ENCODE measurements at regions not wholly inside any gene's neighbourhood (a gene's known extent, or its start where the extent isn't known, plus 50 kb on each side); places are given as distances from the start of the nearest gene placed in this dataset.

DNA sequence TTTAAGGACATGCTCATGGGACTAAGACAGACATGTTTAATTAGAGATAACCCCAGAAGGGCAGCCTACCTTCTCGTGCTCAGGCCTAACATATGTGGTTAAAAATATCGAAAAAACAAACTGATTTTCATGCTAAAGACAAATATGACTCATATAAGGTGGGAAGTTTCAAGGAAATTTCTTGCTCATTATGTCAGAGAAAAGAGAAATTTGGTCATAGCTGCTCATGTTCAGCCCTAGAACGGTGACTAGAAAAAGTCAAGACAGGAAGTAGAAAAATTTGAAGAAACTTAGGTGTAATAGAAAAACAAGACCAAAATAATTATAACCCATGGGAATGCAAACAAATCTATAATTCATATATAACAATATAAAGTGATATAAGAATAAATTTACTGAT, 120.6 kb downstream of the PRDM9 start:
- Histone ChIP-seq H3K4me3 (ENCODE audit: low read length) (no peak overlapping the region), H3K79me2 (ENCODE audit: low read length) (no peaks in the 10 kb centered on the region), H3F3A (ENCODE audit: insufficient read depth, low read length) (no peaks in the 10 kb centered on the region), H3K4me2 (ENCODE audit: low read depth, low read length) (no peak overlapping the region), H3K9me2 (replicated peaks; ENCODE audit: insufficient read depth, low read length) (no peaks in the 10 kb centered on the region), H3K27me3 (replicated peaks; ENCODE audit: insufficient read depth, low read length) (no peaks in the 10 kb centered on the region), H3K9ac (ENCODE audit: low read length) (no peak overlapping the region), H3K36me3 (replicated peaks; ENCODE audit: insufficient read depth, low read length) (no peaks in the 10 kb centered on the region; the same call in 1 of the 2 replicates), H3K9me3 (replicated peaks; ENCODE audit: insufficient read depth, low read length) (no peaks in the 10 kb centered on the region), H3K4me1 (ENCODE audit: low read length) (no peaks in the 10 kb centered on the region), H3K27ac (ENCODE audit: low read length) (no peak overlapping the region), H2AFZ (ENCODE audit: low read length) (no peak overlapping the region), H4K20me1 (ENCODE audit: insufficient read depth, low read length) (no peaks in the 10 kb centered on the region)
- TF ChIP-seq EZH2 (optimal IDR thresholded peaks at IDR 0.05; ENCODE audit: low read depth, low read length) (no peak), EZH2phosphoT487 (IDR thresholded peaks at IDR 0.05; ENCODE audit: low read length) (no peak)
- TF ChIP-seq, protein P1, sequence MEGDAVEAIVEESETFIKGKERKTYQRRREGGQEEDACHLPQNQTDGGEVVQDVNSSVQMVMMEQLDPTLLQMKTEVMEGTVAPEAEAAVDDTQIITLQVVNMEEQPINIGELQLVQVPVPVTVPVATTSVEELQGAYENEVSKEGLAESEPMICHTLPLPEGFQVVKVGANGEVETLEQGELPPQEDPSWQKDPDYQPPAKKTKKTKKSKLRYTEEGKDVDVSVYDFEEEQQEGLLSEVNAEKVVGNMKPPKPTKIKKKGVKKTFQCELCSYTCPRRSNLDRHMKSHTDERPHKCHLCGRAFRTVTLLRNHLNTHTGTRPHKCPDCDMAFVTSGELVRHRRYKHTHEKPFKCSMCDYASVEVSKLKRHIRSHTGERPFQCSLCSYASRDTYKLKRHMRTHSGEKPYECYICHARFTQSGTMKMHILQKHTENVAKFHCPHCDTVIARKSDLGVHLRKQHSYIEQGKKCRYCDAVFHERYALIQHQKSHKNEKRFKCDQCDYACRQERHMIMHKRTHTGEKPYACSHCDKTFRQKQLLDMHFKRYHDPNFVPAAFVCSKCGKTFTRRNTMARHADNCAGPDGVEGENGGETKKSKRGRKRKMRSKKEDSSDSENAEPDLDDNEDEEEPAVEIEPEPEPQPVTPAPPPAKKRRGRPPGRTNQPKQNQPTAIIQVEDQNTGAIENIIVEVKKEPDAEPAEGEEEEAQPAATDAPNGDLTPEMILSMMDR (IDR thresholded peaks at IDR 0.05; ENCODE audit: low read length), result no peak
- DNase-seq, result no peak

DNA sequence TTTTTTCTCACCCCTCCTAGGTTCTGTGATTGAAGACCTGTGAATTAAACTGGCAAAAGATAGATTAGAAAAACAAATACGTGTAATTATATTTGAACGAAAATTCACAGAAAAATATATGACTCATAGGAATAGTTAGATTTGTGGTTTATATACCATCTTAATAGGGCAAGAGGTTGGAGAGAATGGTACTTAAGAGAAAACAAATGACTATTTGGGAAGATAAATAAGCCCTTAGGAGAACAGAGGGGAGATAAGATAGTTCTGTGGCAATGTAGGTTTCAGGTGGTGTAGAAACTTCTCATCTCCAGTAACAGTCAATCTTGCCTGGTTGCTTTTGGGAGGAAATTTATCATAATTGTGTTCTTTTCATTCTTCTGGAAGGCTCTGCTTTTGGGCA, 122.0 kb downstream of the PRDM9 start:
- H3K4me3 ChIP-seq (ENCODE audit: low read length), result no peak overlapping the region
- TF ChIP-seq, protein P1 (IDR thresholded peaks at IDR 0.05; ENCODE audit: low read length), result no peak

DNA sequence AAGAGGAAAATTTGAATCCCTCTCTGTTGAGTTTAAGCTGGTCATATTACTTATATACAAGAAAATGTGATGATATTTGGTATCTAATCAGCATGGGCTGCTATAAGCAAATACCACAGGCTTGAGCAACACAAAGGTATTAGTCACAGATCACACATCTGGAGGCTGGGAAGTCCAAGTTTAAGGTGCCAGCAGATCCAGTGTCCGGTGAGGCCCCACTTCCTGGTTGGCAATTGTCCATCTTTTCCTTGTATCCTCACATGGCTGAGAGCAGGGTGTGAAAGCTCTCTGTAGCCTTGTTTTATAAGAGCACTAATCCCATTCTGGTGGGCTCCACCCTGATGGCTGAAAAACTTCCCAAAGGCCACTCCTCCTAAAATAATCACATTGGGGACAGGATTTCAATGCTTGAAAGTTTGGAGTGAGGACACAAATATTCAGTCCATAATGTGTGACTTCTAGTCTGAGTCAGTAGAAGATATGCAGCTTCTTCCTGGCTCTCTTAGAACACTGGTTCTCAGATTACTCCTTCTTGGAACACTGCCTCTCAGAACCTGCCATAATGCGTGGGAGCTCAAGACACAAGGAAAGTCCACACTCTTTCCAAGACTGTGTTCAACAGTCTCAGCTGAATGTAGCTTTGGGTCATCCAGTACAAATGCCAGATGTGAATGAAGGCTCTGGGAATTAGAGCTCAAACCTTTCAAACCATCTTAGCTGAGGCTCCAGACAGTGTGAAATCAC, 124.1 kb downstream of the PRDM9 start:
- no peaks in the 10 kb centered on the region for H3F3A ChIP-seq (ENCODE audit: insufficient read depth, low read length)
- H3K9me2 ChIP-seq (replicated peaks; ENCODE audit: insufficient read depth, low read length), result no peaks in the 10 kb centered on the region
- no peak overlapping the region for H3K4me3 ChIP-seq (ENCODE audit: low read length)
- no peaks in the 10 kb centered on the region for H4K20me1 ChIP-seq (ENCODE audit: insufficient read depth, low read length)
- no peaks in the 10 kb centered on the region for H3K9me3 ChIP-seq (replicated peaks; ENCODE audit: insufficient read depth, low read length)
- no peak for DNase-seq
- H3K4me1 ChIP-seq (ENCODE audit: low read length), result no peaks in the 10 kb centered on the region
- no peak overlapping the region for H3K4me2 ChIP-seq (ENCODE audit: low read depth, low read length)
- no peak overlapping the region for H3K27ac ChIP-seq (ENCODE audit: low read length)
- TF ChIP-seq EZH2 (optimal IDR thresholded peaks at IDR 0.05; ENCODE audit: low read depth, low read length), result no peak
- TF ChIP-seq, protein P1 (IDR thresholded peaks at IDR 0.05; ENCODE audit: low read length), result no peak
- TF ChIP-seq EZH2phosphoT487 (IDR thresholded peaks at IDR 0.05; ENCODE audit: low read length), result no peak
- H2AFZ ChIP-seq (ENCODE audit: low read length), result no peak overlapping the region
- no peaks in the 10 kb centered on the region for H3K79me2 ChIP-seq (ENCODE audit: low read length)
- no peaks in the 10 kb centered on the region; the same call in 1 of the 2 replicates for H3K36me3 ChIP-seq (replicated peaks; ENCODE audit: insufficient read depth, low read length)
- H3K27me3 ChIP-seq (replicated peaks; ENCODE audit: insufficient read depth, low read length), result no peaks in the 10 kb centered on the region
- no peak overlapping the region for H3K9ac ChIP-seq (ENCODE audit: low read length)

More for the DNA sequence above, 122.0 kb downstream of the PRDM9 start:
- DNase-seq, result no peak
- Histone ChIP-seq H4K20me1 (ENCODE audit: insufficient read depth, low read length) (no peaks in the 10 kb centered on the region), H3K4me1 (ENCODE audit: low read length) (no peaks in the 10 kb centered on the region), H3K4me2 (ENCODE audit: low read depth, low read length) (no peak overlapping the region), H2AFZ (ENCODE audit: low read length) (no peak overlapping the region), H3K27me3 (replicated peaks; ENCODE audit: insufficient read depth, low read length) (no peaks in the 10 kb centered on the region), H3K27ac (ENCODE audit: low read length) (no peak overlapping the region), H3K36me3 (replicated peaks; ENCODE audit: insufficient read depth, low read length) (no peaks in the 10 kb centered on the region; the same call in 1 of the 2 replicates), H3K9ac (ENCODE audit: low read length) (no peak overlapping the region), H3K9me2 (replicated peaks; ENCODE audit: insufficient read depth, low read length) (no peaks in the 10 kb centered on the region), H3F3A (ENCODE audit: insufficient read depth, low read length) (no peaks in the 10 kb centered on the region), H3K79me2 (ENCODE audit: low read length) (no peaks in the 10 kb centered on the region), H3K9me3 (replicated peaks; ENCODE audit: insufficient read depth, low read length) (no peaks in the 10 kb centered on the region)

Measured in MM.1S (cell line).